ENCODE measurements at regions not wholly inside any gene's neighbourhood (a gene's known extent, or its start where the extent isn't known, plus 50 kb on each side); places are given as distances from the start of the nearest gene placed in this dataset.

- TF ChIP-seq, protein P1, sequence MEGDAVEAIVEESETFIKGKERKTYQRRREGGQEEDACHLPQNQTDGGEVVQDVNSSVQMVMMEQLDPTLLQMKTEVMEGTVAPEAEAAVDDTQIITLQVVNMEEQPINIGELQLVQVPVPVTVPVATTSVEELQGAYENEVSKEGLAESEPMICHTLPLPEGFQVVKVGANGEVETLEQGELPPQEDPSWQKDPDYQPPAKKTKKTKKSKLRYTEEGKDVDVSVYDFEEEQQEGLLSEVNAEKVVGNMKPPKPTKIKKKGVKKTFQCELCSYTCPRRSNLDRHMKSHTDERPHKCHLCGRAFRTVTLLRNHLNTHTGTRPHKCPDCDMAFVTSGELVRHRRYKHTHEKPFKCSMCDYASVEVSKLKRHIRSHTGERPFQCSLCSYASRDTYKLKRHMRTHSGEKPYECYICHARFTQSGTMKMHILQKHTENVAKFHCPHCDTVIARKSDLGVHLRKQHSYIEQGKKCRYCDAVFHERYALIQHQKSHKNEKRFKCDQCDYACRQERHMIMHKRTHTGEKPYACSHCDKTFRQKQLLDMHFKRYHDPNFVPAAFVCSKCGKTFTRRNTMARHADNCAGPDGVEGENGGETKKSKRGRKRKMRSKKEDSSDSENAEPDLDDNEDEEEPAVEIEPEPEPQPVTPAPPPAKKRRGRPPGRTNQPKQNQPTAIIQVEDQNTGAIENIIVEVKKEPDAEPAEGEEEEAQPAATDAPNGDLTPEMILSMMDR (IDR thresholded peaks at IDR 0.05): peak; percentile 82
- peaks cover 5% of the 10 kb centered on the region for H3K9me3 Mint-ChIP-seq (ENCODE audit: low read depth)
- peaks cover 5% of the 10 kb centered on the region for H3K4me1 Mint-ChIP-seq (ENCODE audit: low read depth)
- H3K4me3 Mint-ChIP-seq (ENCODE audit: unreplicated experiment): no peak overlapping the region
- no peaks in the 10 kb centered on the region for H3K27me3 Mint-ChIP-seq (ENCODE audit: low read depth)
- peak overlapping the region; percentile 71 for H3K27ac Mint-ChIP-seq (ENCODE audit: unreplicated experiment)
- H3K36me3 Mint-ChIP-seq (ENCODE audit: low read depth): peaks cover 2% of the 10 kb centered on the region
- DNase-seq (ENCODE audit: low spot score): no peak
Measured at GRCh38 chr13:60329221-60329923, 67.6 kb upstream of the TDRD3 start.

GRCh38 chr13:60331249-60332012 lies 65.6 kb upstream of the TDRD3 start:
- no peak overlapping the region for H3K4me3 Mint-ChIP-seq (ENCODE audit: unreplicated experiment)
- H3K36me3 Mint-ChIP-seq (ENCODE audit: low read depth): peaks cover 2% of the 10 kb centered on the region
- peaks cover 5% of the 10 kb centered on the region for H3K9me3 Mint-ChIP-seq (ENCODE audit: low read depth)
- no peak overlapping the region for H3K27ac Mint-ChIP-seq (ENCODE audit: unreplicated experiment)
- TF ChIP-seq, protein P1 (IDR thresholded peaks at IDR 0.05): no peak
- DNase-seq (ENCODE audit: low spot score): no peak
- peaks cover 5% of the 10 kb centered on the region for H3K4me1 Mint-ChIP-seq (ENCODE audit: low read depth)
- H3K27me3 Mint-ChIP-seq (ENCODE audit: low read depth): no peaks in the 10 kb centered on the region

- H3K4me1 Mint-ChIP-seq (ENCODE audit: low read depth): peaks cover 5% of the 10 kb centered on the region
- no peaks in the 10 kb centered on the region for H3K27me3 Mint-ChIP-seq (ENCODE audit: low read depth)
- peaks cover 5% of the 10 kb centered on the region for H3K9me3 Mint-ChIP-seq (ENCODE audit: low read depth)
Measured at GRCh38 chr13:60332682-60333081, 64.3 kb upstream of the TDRD3 start.

GRCh38 chr13:60334310-60334709 lies 62.7 kb upstream of the TDRD3 start:
- H3K9me3 Mint-ChIP-seq (ENCODE audit: low read depth): peaks cover 5% of the 10 kb centered on the region
- peaks cover 2% of the 10 kb centered on the region for H3K36me3 Mint-ChIP-seq (ENCODE audit: low read depth)
- H3K27me3 Mint-ChIP-seq (ENCODE audit: low read depth): peaks cover 5% of the 10 kb centered on the region
- H3K4me3 Mint-ChIP-seq (ENCODE audit: unreplicated experiment): no peak overlapping the region
- peaks cover 5% of the 10 kb centered on the region for H3K4me1 Mint-ChIP-seq (ENCODE audit: low read depth)
- H3K27ac Mint-ChIP-seq (ENCODE audit: unreplicated experiment): no peak overlapping the region
- no peak for DNase-seq (ENCODE audit: low spot score)
- TF ChIP-seq, protein P1 (IDR thresholded peaks at IDR 0.05): no peak

More at GRCh38 chr13:60332682-60333081, 64.3 kb upstream of the TDRD3 start:
- peaks cover 2% of the 10 kb centered on the region for H3K36me3 Mint-ChIP-seq (ENCODE audit: low read depth)
- H3K27ac Mint-ChIP-seq (ENCODE audit: unreplicated experiment): no peak overlapping the region
- DNase-seq (ENCODE audit: low spot score): no peak
- no peak overlapping the region for H3K4me3 Mint-ChIP-seq (ENCODE audit: unreplicated experiment)
- TF ChIP-seq, protein P1 (IDR thresholded peaks at IDR 0.05): no peak

DNA sequence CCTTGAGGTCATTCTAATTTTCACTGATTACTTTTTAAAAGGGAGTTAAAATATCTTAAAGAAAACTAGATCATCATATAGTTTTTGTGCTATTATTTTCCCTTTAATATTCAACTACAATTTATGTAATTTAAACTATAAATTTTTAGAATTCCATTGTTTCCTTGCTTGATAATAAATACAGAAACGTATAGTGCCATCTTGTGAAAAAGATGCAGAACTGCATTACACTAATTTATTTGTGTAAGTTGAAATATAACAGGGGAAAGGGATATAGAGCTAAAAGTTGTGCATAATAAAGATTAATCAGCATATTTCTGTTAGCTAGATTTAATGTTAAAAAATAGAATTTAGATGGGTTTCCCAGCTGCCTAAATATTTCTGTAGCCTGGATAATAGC lies 61.5 kb upstream of the TDRD3 start:
- no peak for DNase-seq (ENCODE audit: low spot score)
- peaks cover 10% of the 10 kb centered on the region for H3K27me3 Mint-ChIP-seq (ENCODE audit: low read depth)
- TF ChIP-seq, protein P1 (IDR thresholded peaks at IDR 0.05): peak; percentile 93
- H3K36me3 Mint-ChIP-seq (ENCODE audit: low read depth): peaks cover 2% of the 10 kb centered on the region
- H3K9me3 Mint-ChIP-seq (ENCODE audit: low read depth): peaks cover 5% of the 10 kb centered on the region
- no peak overlapping the region for H3K27ac Mint-ChIP-seq (ENCODE audit: unreplicated experiment)
- no peak overlapping the region for H3K4me3 Mint-ChIP-seq (ENCODE audit: unreplicated experiment)
- no peaks in the 10 kb centered on the region for H3K4me1 Mint-ChIP-seq (ENCODE audit: low read depth)
